ENCODE measurements at regions not wholly inside any gene's neighbourhood (a gene's known extent, or its start where the extent isn't known, plus 50 kb on each side); places are given as distances from the start of the nearest gene placed in this dataset.

DNA sequence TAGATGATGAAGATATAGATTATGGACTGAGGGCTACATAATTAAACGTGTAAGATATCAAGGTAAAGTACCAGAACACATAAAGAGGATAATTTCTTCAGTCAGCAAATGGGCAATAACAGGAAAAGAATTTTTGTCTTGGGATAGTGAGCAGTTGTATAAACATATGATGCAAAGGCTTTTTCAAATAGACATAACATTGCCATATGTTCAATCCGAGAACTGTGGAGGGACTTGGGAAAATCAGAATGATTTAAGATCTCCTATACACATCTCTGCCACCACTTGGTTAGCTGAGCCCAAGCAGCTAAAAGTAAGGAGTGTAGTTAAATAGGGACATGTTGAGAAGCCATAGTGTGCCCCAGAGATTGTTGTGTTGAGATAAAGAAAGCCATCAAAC is 287.6 kb upstream of the ZNF521 start:
- TF ChIP-seq, protein P1, sequence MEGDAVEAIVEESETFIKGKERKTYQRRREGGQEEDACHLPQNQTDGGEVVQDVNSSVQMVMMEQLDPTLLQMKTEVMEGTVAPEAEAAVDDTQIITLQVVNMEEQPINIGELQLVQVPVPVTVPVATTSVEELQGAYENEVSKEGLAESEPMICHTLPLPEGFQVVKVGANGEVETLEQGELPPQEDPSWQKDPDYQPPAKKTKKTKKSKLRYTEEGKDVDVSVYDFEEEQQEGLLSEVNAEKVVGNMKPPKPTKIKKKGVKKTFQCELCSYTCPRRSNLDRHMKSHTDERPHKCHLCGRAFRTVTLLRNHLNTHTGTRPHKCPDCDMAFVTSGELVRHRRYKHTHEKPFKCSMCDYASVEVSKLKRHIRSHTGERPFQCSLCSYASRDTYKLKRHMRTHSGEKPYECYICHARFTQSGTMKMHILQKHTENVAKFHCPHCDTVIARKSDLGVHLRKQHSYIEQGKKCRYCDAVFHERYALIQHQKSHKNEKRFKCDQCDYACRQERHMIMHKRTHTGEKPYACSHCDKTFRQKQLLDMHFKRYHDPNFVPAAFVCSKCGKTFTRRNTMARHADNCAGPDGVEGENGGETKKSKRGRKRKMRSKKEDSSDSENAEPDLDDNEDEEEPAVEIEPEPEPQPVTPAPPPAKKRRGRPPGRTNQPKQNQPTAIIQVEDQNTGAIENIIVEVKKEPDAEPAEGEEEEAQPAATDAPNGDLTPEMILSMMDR (IDR thresholded peaks at IDR 0.05): no peak
- no peak for TF ChIP-seq POLR2A (IDR thresholded peaks at IDR 0.05)

Data from uterus (tissue), 2 donors.